GM10248 (cell line): ENCODE measurements at regions not wholly inside any gene's neighbourhood (a gene's known extent, or its start where the extent isn't known, plus 50 kb on each side); places are given as distances from the start of the nearest gene placed in this dataset.

Experiments
- CTCF ChIA-PET: fragments of 300-600 bp; sonication (Branson Sonifier 250); formaldehyde crosslinking; extraction: SDS; loops from one replicate; lab custom pipeline; 2021; ENCODE audit warnings: antibody characterized with exemption; lab: Yijun Ruan, JAX
- POLR2A ChIA-PET: fragments of 350-650 bp; sonication (Branson Sonifier 250); formaldehyde crosslinking; extraction: SDS; loops from one replicate; lab custom pipeline; 2020; ENCODE audit warnings: antibody characterized with exemption; lab: Yijun Ruan, JAX
- DNase-seq: peaks from one replicate; pipeline ENCODE4 v3.0.0; 2012; ENCODE audit errors: extremely low spot score
- CTCF ChIP-seq: IDR thresholded peaks from 2 replicates; pipeline ENCODE4 v1.5.1; 2012; ENCODE audit warnings: mild to moderate bottlenecking, low read depth; ENCODE audit errors: extremely low read depth, missing control alignments, control extremely low read depth

DNA sequence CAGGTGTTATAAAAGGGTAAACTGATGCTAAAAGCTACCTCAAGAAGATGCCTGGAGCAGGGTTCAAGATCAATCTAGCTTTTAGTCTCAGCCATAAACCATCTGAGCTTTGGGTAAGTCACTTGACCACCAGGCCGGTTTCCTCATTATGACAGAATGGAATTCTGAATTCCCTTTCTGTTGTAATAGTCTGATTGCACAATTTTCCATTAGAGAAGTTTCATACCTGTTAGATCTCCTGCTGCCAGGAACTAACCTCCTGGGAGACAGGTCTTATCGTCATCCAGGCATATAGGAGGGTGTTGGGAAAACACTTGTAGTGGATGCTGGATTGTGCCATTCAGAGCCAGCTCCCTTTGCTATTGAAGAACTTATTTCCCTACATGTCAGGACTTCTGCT, 272.5 kb downstream of the TDRD15 start:
- TF ChIP-seq CTCF, result no peak
- CTCF ChIA-PET, result interaction anchor here (1.0 to 1.8 kb wide), 3 partner anchors 11 to 354 kb away, joined by 3 to 6 read pairs (median 6); no protein-coding TSS in a partner anchor
- POLR2A ChIA-PET, result no interaction called here
- DNase-seq, result no peak

DNA sequence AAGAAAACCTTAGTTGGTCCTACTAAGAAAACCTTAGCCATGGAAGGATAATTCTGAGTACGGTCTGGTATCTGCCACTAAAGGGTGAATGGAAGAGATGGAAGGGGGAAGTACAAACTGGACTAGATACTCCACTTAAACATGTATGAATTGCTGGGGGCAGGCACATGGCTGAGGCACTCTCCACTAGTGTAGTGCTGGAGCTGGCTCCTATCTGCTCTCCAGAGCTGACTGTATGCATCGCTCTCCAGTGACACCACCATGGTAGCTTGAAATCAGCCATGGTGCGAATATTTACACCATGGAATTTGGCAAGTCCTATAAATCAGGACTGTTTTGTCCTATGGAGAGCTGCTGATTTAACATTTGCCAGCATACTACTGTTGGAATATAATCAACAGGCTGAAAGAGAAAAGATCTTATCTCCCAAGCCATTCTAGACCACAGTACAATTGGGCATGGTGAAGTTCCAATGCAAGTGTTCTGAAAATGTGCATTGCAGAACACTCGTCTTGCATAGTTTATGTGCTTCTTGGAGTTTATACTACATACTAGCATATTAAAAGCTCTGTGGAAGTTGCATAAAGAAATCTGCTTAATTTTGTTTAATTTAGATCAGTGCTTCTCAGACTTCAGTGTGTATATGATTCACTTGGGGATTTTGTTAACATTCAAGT, 277.4 kb downstream of the TDRD15 start:
- CTCF ChIA-PET, result interaction anchor here (1.1 to 1.3 kb wide), 2 partner anchors 8 to 11 kb away, joined by 3 read pairs; no protein-coding TSS in a partner anchor
- POLR2A ChIA-PET, result no interaction called here
- no peak for TF ChIP-seq CTCF
- DNase-seq, result no peak

DNA sequence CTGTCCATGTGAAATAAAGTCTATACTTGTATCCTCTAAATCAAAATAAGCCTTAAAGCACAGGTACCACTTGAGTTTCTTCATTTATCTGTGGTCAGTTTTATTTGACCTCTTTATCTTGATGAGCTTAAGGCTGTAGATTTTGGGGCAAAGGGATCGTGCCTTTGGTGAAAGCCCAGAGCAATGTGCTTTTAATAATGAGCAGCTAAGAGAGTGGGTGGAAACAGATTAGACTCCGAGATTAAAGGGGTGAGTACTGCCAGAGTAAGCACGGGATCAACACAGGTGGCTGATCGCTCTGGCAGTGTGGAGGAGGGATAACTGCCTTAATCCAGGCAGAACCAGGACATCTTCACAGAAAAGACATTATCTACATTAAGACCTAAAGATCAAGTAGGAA, 280.4 kb downstream of the TDRD15 start:
- no peak for DNase-seq
- POLR2A ChIA-PET, result interaction anchor here (0.5 kb wide), 1 partner anchor 117 kb away, joined by 3 read pairs; no protein-coding TSS in a partner anchor
- CTCF ChIA-PET, result interaction anchor here (1.1 to 1.3 kb wide), 2 partner anchors 11 to 12 kb away, joined by 3 read pairs; no protein-coding TSS in a partner anchor
- TF ChIP-seq CTCF, result no peak

GRCh38 chr2:21404827-21405625, 281.3 kb downstream of the TDRD15 start:
- no peak for DNase-seq
- no peak for TF ChIP-seq CTCF
- ChIA-PET POLR2A (no interaction called here), CTCF (no interaction called here)

- POLR2A ChIA-PET, result no interaction called here
- TF ChIP-seq CTCF, result no peak
- DNase-seq, result no peak
- CTCF ChIA-PET, result interaction anchor here (1.0 to 1.3 kb wide), 3 partner anchors 11 to 34 kb away, joined by 3 read pairs; no protein-coding TSS in a partner anchor
These were observed 282.6 kb downstream of the TDRD15 start for GRCh38 chr2:21406386-21406785.

- DNase-seq, result no peak
- POLR2A ChIA-PET, result no interaction called here
- CTCF ChIA-PET, result interaction anchor here (1.0 to 1.3 kb wide), 3 partner anchors 11 to 34 kb away, joined by 3 read pairs; no protein-coding TSS in a partner anchor
- no peak for TF ChIP-seq CTCF
These were observed 283.1 kb downstream of the TDRD15 start for GRCh38 chr2:21406911-21407310.
